SU-DHL-6 (cell line): ENCODE measurements at regions not wholly inside any gene's neighbourhood (a gene's known extent, or its start where the extent isn't known, plus 50 kb on each side); places are given as distances from the start of the nearest gene placed in this dataset.

ENCODE experiments used
- H2AFZ ChIP-seq: fragments of 200-600 bp; sonication (generic); 2 replicates; pipeline ENCODE4 v1.6.1; 2014; ENCODE audit warnings: low read depth, mild to moderate bottlenecking, moderate library complexity, mixed read lengths, antibody characterized with exemption, low read length; ENCODE audit not compliant: severe bottlenecking
- H3F3A ChIP-seq: fragments of 200-600 bp; shearing (Covaris generic); 2 replicates; pipeline ENCODE4 v1.6.0; 2016; ENCODE audit warnings: antibody characterized with exemption, mild to moderate bottlenecking; ENCODE audit not compliant: insufficient read depth
- H3K27ac ChIP-seq: fragments of 200-600 bp; sonication (generic); 2 replicates; pipeline ENCODE4 v1.5.1; 2016; ENCODE audit warnings: low read depth, mild to moderate bottlenecking, low read length, moderate library complexity, mixed read lengths
- H3K27me3 ChIP-seq: fragments of 200-600 bp; sonication (generic), shearing (Covaris generic); 2 replicates; pipeline ENCODE4 v1.6.0; 2014; ENCODE audit warnings: mild to moderate bottlenecking, low read length
- H3K36me3 ChIP-seq: fragments of 200-600 bp; sonication (generic); 2 replicates; pipeline ENCODE4 v1.6.1; 2014; ENCODE audit warnings: mild to moderate bottlenecking, low read length, mixed read lengths
- H3K4me2 ChIP-seq: fragments of 300-600, 200-600 bp; shearing (Covaris generic), sonication (generic); 2 replicates; pipeline ENCODE4 v1.6.0; 2014; ENCODE audit warnings: low read length, low read depth, mild to moderate bottlenecking; ENCODE audit not compliant: poor library complexity, severe bottlenecking
- H3K4me3 ChIP-seq: fragments of 200-600 bp; sonication (generic); 2 replicates; pipeline ENCODE4 v1.5.1; 2014; ENCODE audit warnings: antibody characterized with exemption, low read length, mild to moderate bottlenecking, mixed read lengths; ENCODE audit not compliant: insufficient read depth, poor library complexity, severe bottlenecking
- H3K79me2 ChIP-seq: fragments of 200-600 bp; sonication (generic); 2 replicates; pipeline ENCODE4 v1.6.1; 2014; ENCODE audit warnings: mild to moderate bottlenecking, low read length, moderate library complexity; ENCODE audit not compliant: insufficient read depth
- H3K9ac ChIP-seq: fragments of 200-600 bp; sonication (generic); 2 replicates; pipeline ENCODE4 v1.7.0; 2014; ENCODE audit warnings: mild to moderate bottlenecking, low read length
- H3K9me2 ChIP-seq: fragments of 200-600 bp; sonication (generic); replicated peaks from 2 replicates; pipeline ENCODE4 v1.6.1; 2014; ENCODE audit warnings: low read length; ENCODE audit not compliant: insufficient read depth
- H3K9me3 ChIP-seq: fragments of 200-600 bp; sonication (generic); 2 replicates; pipeline ENCODE4 v1.6.1; 2014; ENCODE audit warnings: low read length, mixed read lengths; ENCODE audit not compliant: insufficient read depth
- H4K20me1 ChIP-seq: fragments of 200-600 bp; sonication (generic); 2 replicates; pipeline ENCODE4 v1.6.1; 2014; ENCODE audit warnings: low read depth, mild to moderate bottlenecking, antibody characterized with exemption, low read length, moderate library complexity, mixed read lengths
- EZH2phosphoT487 ChIP-seq: fragments of 200-600 bp; sonication (generic), shearing (Covaris generic); conservative IDR thresholded peaks from 2 replicates; pipeline ENCODE4 v1.6.1; 2018; ENCODE audit warnings: mild to moderate bottlenecking, antibody characterized with exemption, low read length, moderate library complexity, mixed read lengths
- TF ChIP-seq, protein P1 (sequence below): fragments of 200-600 bp; sonication (generic); IDR thresholded peaks from one replicate; pipeline ENCODE4 v1.5.1; 2017; ENCODE audit warnings: antibody characterized with exemption, mild to moderate bottlenecking, low read length, moderate library complexity; ENCODE audit not compliant: insufficient read depth, poor library complexity, severe bottlenecking

DNA sequence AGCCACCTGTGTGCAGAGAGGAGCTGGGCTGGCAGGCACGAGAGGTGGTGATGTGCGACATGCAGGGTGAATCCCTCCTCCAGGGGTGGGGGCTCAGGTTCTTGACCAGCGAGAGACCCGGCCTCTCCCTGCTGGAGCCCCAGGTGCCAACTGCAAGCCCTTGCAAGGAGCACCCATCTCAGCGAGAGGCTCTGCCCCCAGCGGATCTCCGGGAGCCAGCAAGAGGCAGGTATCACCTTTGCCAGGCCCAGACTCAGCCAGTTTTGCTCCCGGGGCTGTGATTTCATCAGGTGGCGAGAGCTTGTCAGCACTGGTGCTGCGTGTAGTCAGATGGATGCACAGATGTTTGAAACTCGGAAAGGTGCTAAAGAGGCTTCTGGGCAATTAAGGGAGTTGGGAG lies 87.7 kb downstream of the TFAP2C start:
- no peak for TF ChIP-seq EZH2phosphoT487
- TF ChIP-seq, protein P1, sequence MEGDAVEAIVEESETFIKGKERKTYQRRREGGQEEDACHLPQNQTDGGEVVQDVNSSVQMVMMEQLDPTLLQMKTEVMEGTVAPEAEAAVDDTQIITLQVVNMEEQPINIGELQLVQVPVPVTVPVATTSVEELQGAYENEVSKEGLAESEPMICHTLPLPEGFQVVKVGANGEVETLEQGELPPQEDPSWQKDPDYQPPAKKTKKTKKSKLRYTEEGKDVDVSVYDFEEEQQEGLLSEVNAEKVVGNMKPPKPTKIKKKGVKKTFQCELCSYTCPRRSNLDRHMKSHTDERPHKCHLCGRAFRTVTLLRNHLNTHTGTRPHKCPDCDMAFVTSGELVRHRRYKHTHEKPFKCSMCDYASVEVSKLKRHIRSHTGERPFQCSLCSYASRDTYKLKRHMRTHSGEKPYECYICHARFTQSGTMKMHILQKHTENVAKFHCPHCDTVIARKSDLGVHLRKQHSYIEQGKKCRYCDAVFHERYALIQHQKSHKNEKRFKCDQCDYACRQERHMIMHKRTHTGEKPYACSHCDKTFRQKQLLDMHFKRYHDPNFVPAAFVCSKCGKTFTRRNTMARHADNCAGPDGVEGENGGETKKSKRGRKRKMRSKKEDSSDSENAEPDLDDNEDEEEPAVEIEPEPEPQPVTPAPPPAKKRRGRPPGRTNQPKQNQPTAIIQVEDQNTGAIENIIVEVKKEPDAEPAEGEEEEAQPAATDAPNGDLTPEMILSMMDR = no peak
- Histone ChIP-seq H3K9ac (no peak overlapping the region), H2AFZ (no peak overlapping the region), H3K9me2 (no peaks in the 10 kb centered on the region), H3F3A (no peaks in the 10 kb centered on the region), H3K36me3 (no peaks in the 10 kb centered on the region), H3K27me3 (no peaks in the 10 kb centered on the region), H4K20me1 (no peaks in the 10 kb centered on the region), H3K9me3 (no peaks in the 10 kb centered on the region), H3K79me2 (no peaks in the 10 kb centered on the region), H3K4me2 (no peak overlapping the region), H3K27ac (no peak overlapping the region), H3K4me3 (no peak overlapping the region)

DNA sequence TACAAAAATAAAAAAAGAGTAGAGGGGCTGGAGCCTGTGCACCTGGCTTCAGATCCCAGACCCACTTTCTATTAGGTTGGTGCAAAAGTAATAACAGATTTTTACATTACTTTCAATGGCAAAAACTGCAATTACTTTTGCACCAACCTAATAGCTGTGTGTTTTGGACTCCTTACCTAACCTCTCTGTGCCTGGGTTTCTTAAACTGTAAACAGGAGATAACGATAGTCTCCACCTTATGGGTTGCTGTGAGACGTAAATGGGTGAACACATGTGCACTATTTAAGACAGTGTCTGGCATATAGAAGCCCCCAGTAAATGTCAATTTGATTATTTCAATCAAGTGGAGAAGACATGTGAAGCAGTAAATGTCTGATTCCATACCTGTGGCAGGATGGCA lies 89.7 kb downstream of the TFAP2C start:
- Histone ChIP-seq H3K79me2 (no peaks in the 10 kb centered on the region), H2AFZ (no peak overlapping the region), H3K4me3 (no peak overlapping the region), H4K20me1 (no peaks in the 10 kb centered on the region), H3K9me3 (no peaks in the 10 kb centered on the region), H3K9ac (no peak overlapping the region), H3K27ac (no peak overlapping the region), H3K4me2 (no peak overlapping the region), H3K36me3 (no peaks in the 10 kb centered on the region), H3K27me3 (no peaks in the 10 kb centered on the region), H3K9me2 (no peaks in the 10 kb centered on the region), H3F3A (no peaks in the 10 kb centered on the region)
- no peak for TF ChIP-seq EZH2phosphoT487
- TF ChIP-seq, protein P1 = no peak

DNA sequence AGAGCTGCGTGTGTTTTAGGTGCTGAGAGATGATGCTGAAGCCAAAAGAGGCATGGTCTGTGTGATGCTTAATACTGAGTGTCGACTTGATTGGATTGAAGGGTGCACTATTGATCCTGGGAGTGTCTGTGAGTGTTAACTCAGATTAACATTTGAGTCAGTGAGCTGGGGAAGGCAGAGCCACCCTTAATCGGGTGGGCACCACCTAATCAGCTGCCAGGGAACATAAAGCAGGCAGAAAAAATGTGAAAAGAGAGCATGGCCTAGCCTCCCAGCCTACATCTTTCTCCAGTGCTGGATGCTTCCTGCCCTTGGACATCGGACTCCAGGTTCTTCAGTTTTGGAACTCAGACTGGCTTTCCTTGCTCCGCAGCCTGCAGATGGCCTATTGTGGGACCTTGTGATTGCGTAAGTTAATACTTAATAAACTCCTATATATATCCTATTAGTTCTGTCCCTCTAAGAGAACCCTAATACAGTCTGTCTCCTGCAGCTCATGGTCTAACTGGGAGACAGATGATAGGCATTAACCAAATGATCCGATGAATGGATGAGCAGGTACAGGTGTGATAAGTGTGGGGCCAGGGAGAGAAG lies 91.6 kb downstream of the TFAP2C start:
- Histone ChIP-seq H3K27me3 (no peaks in the 10 kb centered on the region), H3K4me3 (no peak overlapping the region), H3K9me3 (no peaks in the 10 kb centered on the region), H2AFZ (no peak overlapping the region), H3K27ac (no peak overlapping the region), H3K79me2 (no peaks in the 10 kb centered on the region), H4K20me1 (no peaks in the 10 kb centered on the region), H3K36me3 (no peaks in the 10 kb centered on the region), H3K9me2 (no peaks in the 10 kb centered on the region), H3K4me2 (no peak overlapping the region), H3K9ac (no peak overlapping the region), H3F3A (no peaks in the 10 kb centered on the region)
- no peak for TF ChIP-seq EZH2phosphoT487
- TF ChIP-seq, protein P1 = no peak
